DOHH2 (cell line): ENCODE measurements at regions not wholly inside any gene's neighbourhood (a gene's known extent, or its start where the extent isn't known, plus 50 kb on each side); places are given as distances from the start of the nearest gene placed in this dataset.

Experiments
- H3F3A ChIP-seq: fragments of 200-600 bp; sonication (generic), shearing (Covaris generic); 2 replicates; pipeline ENCODE4 v1.6.0; 2016; ENCODE audit warnings: antibody characterized with exemption, mild to moderate bottlenecking; ENCODE audit not compliant: control insufficient read depth, insufficient read depth
- H3K27ac ChIP-seq: fragments of 200-600 bp; sonication (generic); 2 replicates; pipeline ENCODE4 v1.5.1; 2014; ENCODE audit warnings: low read depth, mild to moderate bottlenecking, low read length, moderate library complexity
- H3K27me3 ChIP-seq: fragments of 200-600 bp; sonication (generic); 2 replicates; pipeline ENCODE4 v1.6.1; 2014; ENCODE audit warnings: mild to moderate bottlenecking, low read length, mixed read lengths; ENCODE audit not compliant: control insufficient read depth
- H3K36me3 ChIP-seq: fragments of 200-600 bp; sonication (generic); 2 replicates; pipeline ENCODE4 v1.6.1; 2014; ENCODE audit warnings: mild to moderate bottlenecking, low read length, moderate library complexity, mixed read lengths; ENCODE audit not compliant: control insufficient read depth
- H3K4me1 ChIP-seq: fragments of 200-600 bp; sonication (generic); 2 replicates; pipeline ENCODE4 v1.6.1; 2014; ENCODE audit warnings: mild to moderate bottlenecking, low read length, mixed read lengths; ENCODE audit not compliant: control insufficient read depth
- H3K4me2 ChIP-seq: fragments of 200-600 bp; sonication (generic); 2 replicates; pipeline ENCODE4 v1.6.0; 2014; ENCODE audit warnings: mild to moderate bottlenecking, low read length, moderate library complexity
- H3K4me3 ChIP-seq: fragments of 200-600 bp; sonication (generic); 2 replicates; pipeline ENCODE4 v1.5.1; 2014; ENCODE audit warnings: mild to moderate bottlenecking, low read length, mixed read lengths
- H3K79me2 ChIP-seq: fragments of 200-600 bp; sonication (generic); 2 replicates; pipeline ENCODE4 v1.6.1; 2014; ENCODE audit warnings: mild to moderate bottlenecking, low read length, mixed read lengths; ENCODE audit not compliant: control insufficient read depth
- H3K9me2 ChIP-seq: fragments of 200-600 bp; sonication (generic); replicated peaks from 2 replicates; pipeline ENCODE4 v1.6.1; 2014; ENCODE audit warnings: mild to moderate bottlenecking, low read length, mixed read lengths; ENCODE audit not compliant: control insufficient read depth
- H3K9me3 ChIP-seq: fragments of 200-600 bp; sonication (generic); 2 replicates; pipeline ENCODE4 v1.6.1; 2014; ENCODE audit warnings: antibody characterized with exemption, low read length, mixed read lengths; ENCODE audit not compliant: control insufficient read depth, insufficient read depth
- H4K20me1 ChIP-seq: fragments of 200-600 bp; sonication (generic); 2 replicates; pipeline ENCODE4 v1.6.0; 2014; ENCODE audit warnings: low read depth, mild to moderate bottlenecking, antibody characterized with exemption, low read length, moderate library complexity; ENCODE audit not compliant: control insufficient read depth, insufficient read depth
- EZH2phosphoT487 ChIP-seq: fragments of 200-600 bp; sonication (generic); IDR thresholded peaks from 2 replicates; pipeline ENCODE4 v1.6.1; 2017; ENCODE audit warnings: borderline replicate concordance, mild to moderate bottlenecking, antibody characterized with exemption, low read length, moderate library complexity, mixed read lengths
- TF ChIP-seq, protein P1 (sequence below): fragments of 200-600 bp; sonication (generic); IDR thresholded peaks from one replicate; pipeline ENCODE4 v1.5.1; 2014; ENCODE audit warnings: antibody characterized with exemption, mild to moderate bottlenecking, low read depth, low read length; ENCODE audit not compliant: poor library complexity, severe bottlenecking

DNA sequence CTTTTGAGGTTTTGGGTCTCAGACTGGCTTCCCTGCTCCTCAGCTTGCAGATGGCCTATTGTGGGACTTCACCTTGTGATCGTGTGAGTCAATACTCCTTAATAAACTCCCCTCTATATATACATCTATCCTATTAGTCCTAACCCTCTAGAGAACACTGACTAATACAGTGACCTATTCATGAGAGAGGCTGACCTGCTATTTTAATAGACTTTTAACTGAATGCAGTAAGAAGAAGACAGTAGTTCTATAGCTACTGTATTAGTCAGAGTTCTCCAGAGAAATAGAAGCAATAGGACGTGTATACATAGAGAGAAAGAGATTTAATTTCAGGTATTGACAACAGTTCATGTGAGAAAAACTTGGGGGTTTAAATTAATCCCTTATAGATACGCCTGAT, 53.3 kb upstream of the SMLR1 start:
- Histone ChIP-seq H3K9me3 (no peaks in the 10 kb centered on the region), H3K27me3 (no peaks in the 10 kb centered on the region), H4K20me1 (no peaks in the 10 kb centered on the region), H3K4me2 (no peak overlapping the region), H3K79me2 (no peaks in the 10 kb centered on the region), H3K9me2 (no peaks in the 10 kb centered on the region), H3F3A (no peaks in the 10 kb centered on the region), H3K36me3 (no peaks in the 10 kb centered on the region), H3K4me3 (no peak overlapping the region), H3K4me1 (no peaks in the 10 kb centered on the region), H3K27ac (no peak overlapping the region)
- TF ChIP-seq, protein P1, sequence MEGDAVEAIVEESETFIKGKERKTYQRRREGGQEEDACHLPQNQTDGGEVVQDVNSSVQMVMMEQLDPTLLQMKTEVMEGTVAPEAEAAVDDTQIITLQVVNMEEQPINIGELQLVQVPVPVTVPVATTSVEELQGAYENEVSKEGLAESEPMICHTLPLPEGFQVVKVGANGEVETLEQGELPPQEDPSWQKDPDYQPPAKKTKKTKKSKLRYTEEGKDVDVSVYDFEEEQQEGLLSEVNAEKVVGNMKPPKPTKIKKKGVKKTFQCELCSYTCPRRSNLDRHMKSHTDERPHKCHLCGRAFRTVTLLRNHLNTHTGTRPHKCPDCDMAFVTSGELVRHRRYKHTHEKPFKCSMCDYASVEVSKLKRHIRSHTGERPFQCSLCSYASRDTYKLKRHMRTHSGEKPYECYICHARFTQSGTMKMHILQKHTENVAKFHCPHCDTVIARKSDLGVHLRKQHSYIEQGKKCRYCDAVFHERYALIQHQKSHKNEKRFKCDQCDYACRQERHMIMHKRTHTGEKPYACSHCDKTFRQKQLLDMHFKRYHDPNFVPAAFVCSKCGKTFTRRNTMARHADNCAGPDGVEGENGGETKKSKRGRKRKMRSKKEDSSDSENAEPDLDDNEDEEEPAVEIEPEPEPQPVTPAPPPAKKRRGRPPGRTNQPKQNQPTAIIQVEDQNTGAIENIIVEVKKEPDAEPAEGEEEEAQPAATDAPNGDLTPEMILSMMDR, result no peak

DNA sequence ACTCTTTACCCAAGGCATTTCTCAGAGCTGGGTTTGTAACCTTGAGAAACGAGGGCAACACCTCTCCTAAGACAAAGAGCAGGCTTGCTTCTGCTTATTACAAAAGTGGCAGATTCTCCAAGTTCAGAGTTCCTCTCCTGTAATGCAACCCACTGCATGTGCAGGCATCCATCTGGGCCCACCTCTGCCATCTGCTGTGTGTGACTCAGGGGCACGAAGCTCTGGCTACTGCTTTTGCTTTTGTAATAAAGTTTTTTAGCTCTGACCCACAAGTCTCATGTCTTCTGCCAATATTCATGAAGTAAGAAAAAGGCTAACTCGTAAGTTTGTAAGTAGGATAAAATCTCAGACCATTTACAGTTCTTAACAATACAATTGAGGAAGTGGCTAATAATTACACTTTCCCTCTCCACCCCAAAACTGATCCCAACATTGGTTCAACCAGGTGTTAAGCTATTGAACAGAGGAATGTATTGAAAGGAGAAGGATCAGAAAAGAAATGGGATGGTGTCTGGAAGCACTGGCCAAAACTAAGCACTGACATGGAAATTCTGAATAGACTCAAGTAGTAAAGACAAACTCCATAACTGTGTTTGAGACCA, 51.7 kb upstream of the SMLR1 start:
- TF ChIP-seq, protein P1, result no peak
- no peak for TF ChIP-seq EZH2phosphoT487
- no peaks in the 10 kb centered on the region for H3K4me1 ChIP-seq
- no peaks in the 10 kb centered on the region for H3K27me3 ChIP-seq
- H3K9me2 ChIP-seq, result no peaks in the 10 kb centered on the region
- no peaks in the 10 kb centered on the region for H3K36me3 ChIP-seq
- H3K9me3 ChIP-seq, result no peaks in the 10 kb centered on the region
- H3K27ac ChIP-seq, result no peak overlapping the region
- no peak overlapping the region for H3K4me2 ChIP-seq
- H3F3A ChIP-seq, result no peaks in the 10 kb centered on the region
- no peak overlapping the region for H3K4me3 ChIP-seq
- no peaks in the 10 kb centered on the region for H4K20me1 ChIP-seq
- no peaks in the 10 kb centered on the region for H3K79me2 ChIP-seq

DNA sequence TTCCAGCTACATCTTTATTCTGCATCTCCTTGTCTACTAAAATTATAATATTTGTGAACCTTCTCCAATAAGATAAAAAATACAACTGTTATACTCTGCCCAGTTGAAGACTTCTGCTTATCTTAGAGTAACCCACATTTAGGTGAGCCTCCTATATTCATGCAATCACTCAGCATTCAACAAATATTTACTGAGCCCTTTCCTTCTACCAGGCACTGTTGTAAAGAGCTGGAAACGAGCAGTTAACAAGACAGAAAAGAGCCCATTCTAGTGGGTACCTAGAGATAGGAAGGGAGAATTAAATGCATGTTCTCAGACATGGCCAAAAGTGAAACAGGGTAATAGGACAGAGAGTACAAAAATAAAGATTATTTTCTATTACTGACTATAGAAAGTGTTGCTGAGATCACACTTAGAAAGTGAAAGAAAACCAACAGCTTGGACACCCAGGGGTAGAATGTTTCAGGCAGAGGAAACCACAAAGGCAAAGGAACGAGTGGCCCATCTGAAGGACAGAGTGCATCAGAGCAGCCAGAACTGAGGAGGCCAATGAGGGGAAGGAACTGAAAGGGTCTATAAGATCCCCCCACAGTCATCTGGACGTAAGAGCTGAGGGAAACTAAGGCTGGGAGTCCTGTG, 50.8 kb upstream of the SMLR1 start:
- H3K4me1 ChIP-seq, result no peaks in the 10 kb centered on the region
- H3K4me2 ChIP-seq, result no peak overlapping the region
- H3K79me2 ChIP-seq, result no peaks in the 10 kb centered on the region
- no peaks in the 10 kb centered on the region for H4K20me1 ChIP-seq
- H3K27me3 ChIP-seq, result no peaks in the 10 kb centered on the region
- no peaks in the 10 kb centered on the region for H3K36me3 ChIP-seq
- H3F3A ChIP-seq, result no peaks in the 10 kb centered on the region
- no peak overlapping the region for H3K4me3 ChIP-seq
- H3K9me2 ChIP-seq, result no peaks in the 10 kb centered on the region
- H3K9me3 ChIP-seq, result no peaks in the 10 kb centered on the region
- no peak overlapping the region for H3K27ac ChIP-seq
- TF ChIP-seq EZH2phosphoT487, result no peak
- TF ChIP-seq, protein P1, result no peak
